Inflammatory macrophage treated with lipopolysaccharide for 1 hour (primary cell): ENCODE measurements at regions not wholly inside any gene's neighbourhood (a gene's known extent, or its start where the extent isn't known, plus 50 kb on each side); places are given as distances from the start of the nearest gene placed in this dataset.
"Not testable (repeated sequence)": the region's sequence is repeated elsewhere in the genome, so short reads cannot be mapped to it uniquely, and the experiment has no call there.

Experiments used
- DNase-seq, 2 donors: peaks; one replicate each; pipeline ENCODE4 v3.0.0-alpha.2; 2020 to 2022

GRCh38 chr6:137969874-137970273, 102.8 kb downstream of the TNFAIP3 start:
- no peak for DNase-seq

DNA sequence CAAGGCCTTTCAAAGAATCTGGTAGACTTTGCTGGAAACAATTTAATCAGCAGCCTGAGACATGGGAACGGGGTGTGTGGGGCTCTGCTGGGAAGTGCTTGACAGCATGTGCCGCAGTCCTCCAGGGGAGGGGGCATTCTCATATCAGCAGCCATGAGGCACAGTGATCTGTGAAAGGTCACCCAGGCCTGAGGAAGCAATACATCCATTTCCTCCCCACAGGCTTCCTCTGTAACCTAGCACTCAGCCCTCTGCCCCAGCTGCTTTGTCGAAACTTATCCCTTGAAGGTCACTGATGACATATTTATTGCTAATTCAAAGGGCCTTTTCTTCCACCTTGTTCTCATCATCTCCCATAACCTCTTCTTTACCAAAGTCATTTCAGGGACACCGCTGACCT, 103.3 kb downstream of the TNFAIP3 start:
- no peak for DNase-seq

DNA sequence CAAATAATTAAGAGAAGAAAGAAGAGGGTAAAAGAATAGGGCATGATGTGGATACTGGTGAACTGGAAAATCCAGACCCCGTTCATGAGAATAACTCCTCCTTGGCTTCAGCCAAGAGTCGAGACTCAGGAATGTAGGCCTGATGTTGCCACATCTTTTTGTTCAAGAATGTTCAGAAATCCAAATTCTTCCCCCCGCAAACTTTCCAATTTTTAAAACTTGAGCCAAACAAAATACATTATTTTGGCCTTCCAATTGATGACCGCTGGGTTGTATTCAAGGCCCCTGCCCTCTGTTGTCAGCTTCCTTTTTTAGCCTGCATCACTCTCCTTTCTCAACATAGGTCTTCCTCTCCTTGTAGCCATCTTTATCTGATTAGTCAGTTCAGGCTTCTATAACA, 106.1 kb downstream of the TNFAIP3 start:
- DNase-seq = no peak

DNA sequence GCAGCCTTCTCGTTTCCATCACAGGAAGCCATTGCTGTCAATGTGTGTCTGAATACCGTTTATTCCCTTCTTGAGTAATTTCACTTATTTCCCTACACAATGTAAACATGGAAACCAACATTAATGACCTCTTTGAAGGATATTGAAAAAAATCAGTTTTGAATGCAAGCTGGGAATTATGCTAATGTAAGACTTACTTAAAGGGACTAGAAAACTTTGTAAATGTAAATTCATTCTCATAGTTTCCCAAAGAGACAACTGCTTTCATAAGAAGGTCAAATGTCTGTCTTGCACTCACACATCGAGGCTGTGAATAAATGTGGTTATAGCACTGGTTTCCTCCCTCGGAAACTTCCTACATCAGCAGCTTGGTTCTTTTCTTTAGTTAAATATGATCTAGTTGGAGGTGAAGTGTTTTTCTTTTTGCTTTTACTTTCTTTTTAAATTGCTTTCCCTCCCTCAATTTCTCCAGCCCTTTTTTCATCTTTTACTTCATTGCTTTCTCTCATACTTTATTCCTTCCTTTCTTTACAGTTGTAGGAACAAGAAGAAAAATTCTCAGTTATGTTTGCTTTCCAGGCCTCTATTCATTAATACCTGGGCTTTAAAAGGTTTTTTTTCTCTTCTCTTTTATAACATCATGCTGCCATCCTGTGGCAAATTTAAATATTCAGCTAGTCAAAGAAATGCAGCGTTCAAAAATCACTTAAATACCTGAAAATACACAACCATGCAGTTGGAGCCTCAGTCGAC, 108.3 kb downstream of the TNFAIP3 start:
- peak; percentile 66 to 69 for DNase-seq

GRCh38 chr6:137976430-137976829, 109.4 kb downstream of the TNFAIP3 start:
- DNase-seq = no peak

GRCh38 chr6:137977206-137977605, 110.1 kb downstream of the TNFAIP3 start:
- DNase-seq = no peak

- no peak for DNase-seq
These were observed 110.8 kb downstream of the TNFAIP3 start for GRCh38 chr6:137977814-137978213.

DNA sequence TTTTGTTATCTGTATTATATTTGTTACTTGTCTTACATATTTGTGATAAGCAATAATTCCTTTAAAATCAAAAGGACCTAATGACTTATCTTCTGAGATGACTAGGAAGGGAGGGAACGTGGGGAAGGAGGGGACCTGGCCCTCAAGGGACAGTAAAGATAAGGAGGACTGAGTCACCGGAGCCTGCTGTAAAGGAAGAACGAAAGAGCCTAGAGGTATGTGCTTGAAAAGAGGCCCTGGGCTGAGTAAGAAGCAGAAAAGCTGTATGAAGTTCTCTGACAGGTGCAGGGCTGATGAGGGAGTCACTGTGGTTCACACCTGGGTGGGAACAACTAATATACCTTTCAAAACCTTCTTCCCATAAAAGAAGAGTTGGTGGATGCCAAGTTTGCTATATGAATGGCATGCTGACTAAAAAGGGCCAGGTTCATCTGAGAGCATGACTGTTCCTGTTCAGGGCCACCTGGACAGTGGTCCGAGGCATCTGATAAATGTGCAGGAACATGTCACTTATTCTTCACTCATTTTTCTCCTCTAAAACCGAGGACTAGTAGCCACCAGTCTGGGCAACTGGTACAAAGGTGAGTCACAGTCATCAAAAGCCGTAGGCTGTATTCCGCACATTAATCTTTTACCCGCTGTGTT, 111.3 kb downstream of the TNFAIP3 start:
- no peak for DNase-seq

DNA sequence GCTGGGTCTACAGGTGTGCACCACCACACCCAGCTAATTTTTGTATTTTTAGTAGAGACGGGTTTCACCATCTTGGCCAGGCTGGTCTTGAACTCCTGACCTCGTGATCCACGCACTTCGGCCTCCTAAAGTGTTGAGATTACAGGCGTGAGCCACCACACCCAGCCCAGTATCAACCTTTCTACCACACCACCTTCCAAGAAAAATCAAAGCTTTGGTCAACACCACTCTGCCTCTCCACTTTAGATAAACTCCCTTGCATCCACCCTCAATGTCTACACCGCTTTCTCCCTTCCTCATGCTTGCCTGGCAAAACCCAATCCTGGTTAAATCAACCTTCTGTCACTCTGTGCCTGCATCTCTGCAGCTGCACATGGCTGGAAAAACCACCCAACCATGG, 112.2 kb downstream of the TNFAIP3 start:
- not testable (repeated sequence) for DNase-seq

GRCh38 chr6:137980777-137981176, 113.7 kb downstream of the TNFAIP3 start:
- no peak for DNase-seq

GRCh38 chr6:137981758-137982157, 114.7 kb downstream of the TNFAIP3 start:
- DNase-seq = no peak

DNA sequence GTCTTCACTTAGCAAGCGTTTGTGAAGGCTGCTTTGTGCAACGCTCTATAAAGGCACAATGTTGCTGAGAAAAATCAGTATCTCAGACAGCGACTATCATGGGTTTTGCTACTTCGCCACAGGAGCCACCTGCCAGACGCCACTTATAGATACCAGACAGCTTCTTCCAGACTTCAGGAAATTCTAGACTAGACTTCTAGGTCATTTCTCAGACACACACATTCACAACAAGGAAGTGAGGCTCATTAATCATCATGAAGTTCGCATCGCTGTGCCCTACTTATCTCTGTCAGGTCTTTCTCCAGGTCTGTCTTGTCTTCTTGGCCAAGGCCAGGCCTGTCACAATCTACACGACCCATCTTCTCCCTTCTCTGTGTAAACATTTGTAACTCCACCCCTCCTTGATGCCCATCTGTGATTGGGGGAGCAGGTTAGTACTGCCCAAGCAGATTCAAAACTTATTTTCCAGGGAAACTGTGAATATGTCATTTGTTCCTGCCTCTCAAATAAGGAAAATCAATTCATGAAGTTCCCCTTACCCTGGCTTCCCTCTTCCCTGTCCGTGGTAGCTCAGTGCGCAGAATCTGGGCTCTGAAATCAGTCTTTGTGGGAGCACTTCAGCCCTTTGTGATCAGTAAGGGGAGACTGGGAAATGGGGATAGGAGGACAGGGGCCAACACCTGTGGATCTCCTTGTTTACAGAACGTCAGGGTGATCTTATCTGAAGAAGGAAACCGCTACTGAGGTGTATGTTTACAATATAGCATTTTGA, 115.5 kb downstream of the TNFAIP3 start:
- no peak for DNase-seq

DNA sequence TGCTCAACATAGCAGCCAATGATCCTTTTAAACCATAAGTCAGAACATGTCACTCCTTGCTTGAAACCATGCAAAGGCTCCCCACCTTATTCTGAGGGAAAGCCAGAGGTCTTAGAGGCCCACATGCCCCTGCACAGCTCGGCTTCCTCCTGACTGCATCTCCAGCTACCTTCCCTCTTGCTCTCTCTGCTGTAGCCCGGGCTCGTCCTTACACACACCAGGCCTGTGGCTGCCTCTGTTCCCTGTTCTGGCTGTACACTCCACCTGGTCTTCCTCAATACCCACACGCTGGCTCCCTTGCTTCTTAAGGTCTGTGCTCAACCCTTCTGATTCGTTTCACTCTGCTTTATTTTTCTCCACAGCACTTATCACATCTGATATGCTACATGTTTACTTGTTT, 116.2 kb downstream of the TNFAIP3 start:
- DNase-seq = no peak

DNA sequence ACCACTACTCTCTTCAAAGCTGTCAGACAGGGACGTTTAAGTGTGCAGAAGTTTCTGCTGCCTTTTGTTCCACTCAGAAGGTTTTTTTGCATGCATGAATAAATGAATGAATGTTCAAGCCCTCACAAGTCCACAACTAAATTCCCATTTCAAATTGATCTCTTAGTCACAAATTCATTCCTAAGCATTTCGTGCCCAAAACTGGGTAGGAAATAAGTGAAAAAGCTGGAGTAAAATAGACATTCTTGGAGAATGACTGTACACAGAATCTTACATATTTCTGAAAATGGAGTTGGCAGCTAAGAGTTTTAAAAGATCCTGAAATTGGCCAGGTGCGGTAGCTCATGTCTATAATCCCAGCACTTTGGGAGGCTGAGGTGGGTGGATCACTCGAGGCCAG, 117.6 kb downstream of the PERP start:
- no peak for DNase-seq

GRCh38 chr6:137995371-137995770, 111.8 kb downstream of the PERP start:
- DNase-seq = no peak

- no peak for DNase-seq
These were observed 108.7 kb downstream of the PERP start for GRCh38 chr6:137998461-137999019.

DNA sequence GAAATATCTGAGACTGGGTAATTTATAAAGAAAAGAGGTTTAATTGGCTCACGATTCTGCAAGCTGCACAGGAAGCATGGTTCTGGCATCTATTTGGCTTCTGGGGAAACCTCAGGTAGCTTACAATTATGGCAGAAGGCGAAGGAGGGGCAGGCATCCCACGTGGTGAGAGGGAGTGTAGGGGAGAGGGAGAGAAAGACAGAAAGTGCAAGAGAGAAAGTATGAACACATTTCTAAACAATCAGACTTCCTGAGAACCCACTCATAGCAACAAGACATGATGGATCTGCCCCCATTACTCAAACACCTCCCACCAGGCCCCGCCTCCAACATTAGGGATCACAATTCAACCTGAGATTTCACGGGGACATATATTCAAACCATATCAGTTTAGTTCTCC, 107.4 kb downstream of the PERP start:
- DNase-seq = no peak

GRCh38 chr6:138000941-138001340, 106.3 kb downstream of the PERP start:
- peak; percentile 45 for DNase-seq

- peak; percentile 30 to 87 for DNase-seq
These were observed 105.4 kb downstream of the PERP start for GRCh38 chr6:138001750-138002349.

GRCh38 chr6:138004430-138005287, 102.6 kb downstream of the PERP start:
- DNase-seq = peak; percentile 33 to 71

DNA sequence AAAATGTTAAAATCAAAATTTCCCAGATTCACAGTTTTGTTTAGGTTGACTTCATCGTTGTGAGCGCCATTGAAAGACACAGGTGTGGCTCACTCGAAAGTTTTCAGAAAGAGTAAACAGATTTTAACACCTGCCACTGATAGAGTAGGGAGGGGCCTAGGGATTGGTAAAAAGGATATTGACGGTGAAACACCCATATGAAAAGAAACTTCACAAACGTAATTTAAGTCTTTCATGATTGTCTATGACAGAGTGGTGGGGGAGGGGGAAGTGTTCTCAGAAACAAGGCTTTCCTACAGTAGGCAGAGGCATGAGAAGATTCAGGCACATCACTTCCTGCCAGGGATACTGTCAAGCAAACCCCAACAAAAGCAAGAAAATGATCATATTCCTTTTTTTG, 101.4 kb downstream of the PERP start:
- no peak for DNase-seq

GRCh38 chr6:138007014-138007472, 100.2 kb downstream of the PERP start:
- DNase-seq = peak; percentile 18 to 52
